SK-N-SH treated with all-trans-retinoic acid at 6 μM for 48 hours (cell line): ENCODE measurements at regions not wholly inside any gene's neighbourhood (a gene's known extent, or its start where the extent isn't known, plus 50 kb on each side); places are given as distances from the start of the nearest gene placed in this dataset.

Source experiments
- ARNTL ChIP-seq: fragments of 450-650 bp; formaldehyde crosslinking; IDR thresholded peaks from 2 replicates; pipeline ENCODE4 v1.5.0; 2020; ENCODE audit warnings: low read depth, mild to moderate bottlenecking, moderate library complexity, borderline replicate concordance
- ISL1 ChIP-seq: fragments of 250-450 bp; sonication (Bioruptor Pico); IDR thresholded peaks from 2 replicates; pipeline ENCODE4 v2.1.2; 2022; ENCODE audit warnings: mild to moderate bottlenecking, moderate library complexity
- PPARA ChIP-seq: fragments of 250-450 bp; sonication (Bioruptor Pico); IDR thresholded peaks from 2 replicates; pipeline ENCODE4 v1.5.0; 2020; ENCODE audit warnings: mild to moderate bottlenecking, borderline replicate concordance
- RARB ChIP-seq: fragments of 250-450 bp; sonication (Bioruptor Pico); IDR thresholded peaks from 2 replicates; pipeline ENCODE4 v1.8.0; 2021; ENCODE audit warnings: mild to moderate bottlenecking, moderate library complexity
- ZFP3 ChIP-seq: fragments of 250-450 bp; sonication (Bioruptor Pico); IDR thresholded peaks from 2 replicates; pipeline ENCODE4 v1.5.0; 2020; ENCODE audit warnings: mild to moderate bottlenecking, moderate library complexity
- ZFP30 ChIP-seq: fragments of 450-650 bp; formaldehyde crosslinking; IDR thresholded peaks from 2 replicates; pipeline ENCODE4 v1.5.0; 2022; ENCODE audit warnings: mild to moderate bottlenecking, moderate library complexity
- ZNF565 ChIP-seq: fragments of 450-650 bp; formaldehyde crosslinking; conservative IDR thresholded peaks from 2 replicates; pipeline ENCODE4 v1.5.0; 2020; ENCODE audit warnings: low read depth, mild to moderate bottlenecking, moderate library complexity
- TF ChIP-seq, protein P1 (sequence below): fragments of 250-450 bp; sonication (Bioruptor Pico); IDR thresholded peaks from 2 replicates; pipeline ENCODE4 v1.8.0; 2020; ENCODE audit warnings: mild to moderate bottlenecking, moderate library complexity, borderline replicate concordance
- TF ChIP-seq, protein P2 (sequence below): fragments of 250-450 bp; sonication (Bioruptor Pico); IDR thresholded peaks from 2 replicates; pipeline ENCODE4 v1.5.1; 2020; ENCODE audit warnings: low read depth, mild to moderate bottlenecking, moderate library complexity

DNA sequence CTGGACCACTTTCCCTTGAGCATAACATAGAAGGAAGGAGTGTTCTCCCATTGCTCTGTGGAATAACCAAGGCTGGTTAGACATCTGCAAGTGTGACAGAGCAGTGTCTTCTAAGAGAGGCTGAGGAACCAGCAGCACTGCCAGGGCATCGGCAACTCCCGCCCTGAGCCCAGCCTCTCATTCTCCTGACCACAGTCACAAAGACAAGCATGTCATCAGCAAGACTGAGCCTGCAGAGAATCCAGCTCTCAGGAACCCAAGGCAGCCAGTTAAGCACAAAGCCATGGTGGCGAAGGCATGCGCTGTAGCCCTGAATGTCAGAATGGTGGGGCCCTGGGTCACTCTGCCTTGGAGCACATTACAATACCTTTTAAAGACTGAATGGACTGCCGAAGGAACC, 253.9 kb downstream of the AGTPBP1 start:
- TF ChIP-seq ISL1 (CRISPR knock-in tag) = no peak
- no peak for TF ChIP-seq ZFP3
- TF ChIP-seq RARB (CRISPR knock-in tag) = no peak
- TF ChIP-seq, protein P1, sequence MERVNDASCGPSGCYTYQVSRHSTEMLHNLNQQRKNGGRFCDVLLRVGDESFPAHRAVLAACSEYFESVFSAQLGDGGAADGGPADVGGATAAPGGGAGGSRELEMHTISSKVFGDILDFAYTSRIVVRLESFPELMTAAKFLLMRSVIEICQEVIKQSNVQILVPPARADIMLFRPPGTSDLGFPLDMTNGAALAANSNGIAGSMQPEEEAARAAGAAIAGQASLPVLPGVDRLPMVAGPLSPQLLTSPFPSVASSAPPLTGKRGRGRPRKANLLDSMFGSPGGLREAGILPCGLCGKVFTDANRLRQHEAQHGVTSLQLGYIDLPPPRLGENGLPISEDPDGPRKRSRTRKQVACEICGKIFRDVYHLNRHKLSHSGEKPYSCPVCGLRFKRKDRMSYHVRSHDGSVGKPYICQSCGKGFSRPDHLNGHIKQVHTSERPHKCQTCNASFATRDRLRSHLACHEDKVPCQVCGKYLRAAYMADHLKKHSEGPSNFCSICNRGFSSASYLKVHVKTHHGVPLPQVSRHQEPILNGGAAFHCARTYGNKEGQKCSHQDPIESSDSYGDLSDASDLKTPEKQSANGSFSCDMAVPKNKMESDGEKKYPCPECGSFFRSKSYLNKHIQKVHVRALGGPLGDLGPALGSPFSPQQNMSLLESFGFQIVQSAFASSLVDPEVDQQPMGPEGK (CRISPR knock-in tag) = no peak
- no peak for TF ChIP-seq PPARA (CRISPR knock-in tag)
- TF ChIP-seq ZFP30 = no peak
- TF ChIP-seq ZNF565 (CRISPR knock-in tag) = no peak
- TF ChIP-seq ARNTL (CRISPR knock-in tag) = no peak
- TF ChIP-seq, protein P2, sequence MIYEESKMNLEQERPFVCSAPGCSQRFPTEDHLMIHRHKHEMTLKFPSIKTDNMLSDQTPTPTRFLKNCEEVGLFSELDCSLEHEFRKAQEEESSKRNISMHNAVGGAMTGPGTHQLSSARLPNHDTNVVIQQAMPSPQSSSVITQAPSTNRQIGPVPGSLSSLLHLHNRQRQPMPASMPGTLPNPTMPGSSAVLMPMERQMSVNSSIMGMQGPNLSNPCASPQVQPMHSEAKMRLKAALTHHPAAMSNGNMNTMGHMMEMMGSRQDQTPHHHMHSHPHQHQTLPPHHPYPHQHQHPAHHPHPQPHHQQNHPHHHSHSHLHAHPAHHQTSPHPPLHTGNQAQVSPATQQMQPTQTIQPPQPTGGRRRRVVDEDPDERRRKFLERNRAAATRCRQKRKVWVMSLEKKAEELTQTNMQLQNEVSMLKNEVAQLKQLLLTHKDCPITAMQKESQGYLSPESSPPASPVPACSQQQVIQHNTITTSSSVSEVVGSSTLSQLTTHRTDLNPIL (CRISPR knock-in tag) = no peak
